Kidney (tissue), 13 donors: ENCODE measurements at regions not wholly inside any gene's neighbourhood (a gene's known extent, or its start where the extent isn't known, plus 50 kb on each side); places are given as distances from the start of the nearest gene placed in this dataset.
A peak's percentile ranks its signal among the peaks of the same experiment; 100 is the strongest.

ENCODE experiments used
- DNase-seq, 5 donors: peaks; one replicate each; pipeline ENCODE4 v3.0.0-alpha.2; 2013 to 2020
- FAIRE-seq: peaks from 2 replicates; lab custom pipeline; 2012; peaks lifted over from hg19 to GRCh38; lab: Jason Lieb, UNC
- H3K27ac ChIP-seq, 2 donors: one replicate each; pipeline ENCODE4 v1.7.0; 2013; ENCODE audit warnings: low read depth in 2 of 2, low read length in 2 of 2, inconsistent platforms in 1 of 2
- H3K27me3 ChIP-seq: one replicate; pipeline ENCODE4 v1.7.1; 2013; ENCODE audit warnings: low read length, inconsistent platforms; ENCODE audit not compliant: control insufficient read depth, insufficient read depth
- H3K36me3 ChIP-seq, 3 donors: one replicate each; pipeline versions ENCODE4 v1.7.0 to v1.7.1; 2013; ENCODE audit warnings: low read length in 3 of 3, control low read depth in 1 of 3, inconsistent platforms in 1 of 3; ENCODE audit not compliant: insufficient read depth in 3 of 3, control insufficient read depth in 2 of 3
- H3K4me1 ChIP-seq, 3 donors: one replicate each; pipeline versions ENCODE4 v1.7.0 to v1.7.1; 2013; ENCODE audit warnings: low read length in 3 of 3, inconsistent platforms in 1 of 3, low read depth in 1 of 3; ENCODE audit not compliant: control insufficient read depth in 2 of 3, insufficient read depth in 2 of 3
- H3K4me3 ChIP-seq, 3 donors: one replicate each; pipeline versions ENCODE4 v1.7.0 to v1.8.1; 2013; ENCODE audit warnings: low read length in 3 of 3, control low read depth in 1 of 3, inconsistent platforms in 1 of 3
- H3K9ac ChIP-seq, 3 donors: one replicate each; pipeline versions ENCODE4 v1.7.0 to v1.7.1; 2013; ENCODE audit warnings: low read length in 3 of 3, control low read depth in 1 of 3, inconsistent platforms in 1 of 3
- H3K9me3 ChIP-seq, 3 donors: one replicate each; pipeline versions ENCODE4 v1.7.0 to v1.7.1; 2013; ENCODE audit warnings: low read length in 3 of 3, control low read depth in 1 of 3, inconsistent platforms in 1 of 3; ENCODE audit not compliant: control insufficient read depth in 2 of 3, insufficient read depth in 1 of 3
- CTCF ChIP-seq: IDR thresholded peaks from 3 replicates; pipeline ENCODE4 v1.5.1; 2012; ENCODE audit warnings: mild to moderate bottlenecking, moderate library complexity, borderline replicate concordance; ENCODE audit not compliant: insufficient read depth; ENCODE audit errors: extremely low read depth
- intact Hi-C: fragments of 100-400 bp; cut with DNase I; formaldehyde crosslinking; loops from one replicate; pipeline ENCODE4 v1.11.1; 2022
- donor health status: control.
- donor health status: control.
- donor health status: control.
- donor health status: control.
- donor health status: control.
- donor health status: DM: yes; HTN: yes; CAD: no.
- donor health status: Normal renal cell carcinoma (clear cell type).

GRCh38 chr14:48417715-48418500, 742.5 kb upstream of the MDGA2 start:
- no peak for TF ChIP-seq CTCF
- DNase-seq (peak in 1 of 5 donors; percentile 55), FAIRE-seq (no peak)
- Histone ChIP-seq H3K36me3 (no peaks in the 10 kb centered on the region), H3K9me3 (no peaks in the 10 kb centered on the region), H3K9ac (no peak overlapping the region), H3K4me1 (no peaks in the 10 kb centered on the region), H3K27ac (no peak overlapping the region), H3K27me3 (no peaks in the 10 kb centered on the region), H3K4me3 (no peak overlapping the region)
- intact Hi-C loops, result no loop called here

GRCh38 chr14:48401321-48401720, 725.9 kb upstream of the MDGA2 start:
- H3K4me3 ChIP-seq, result no peak overlapping the region
- H3K27me3 ChIP-seq, result no peaks in the 10 kb centered on the region
- H3K4me1 ChIP-seq, result no peaks in the 10 kb centered on the region
- no peak overlapping the region for H3K9ac ChIP-seq
- no peaks in the 10 kb centered on the region for H3K9me3 ChIP-seq
- DNase-seq (no peak), FAIRE-seq (no peak)
- intact Hi-C loops, result no loop called here
- TF ChIP-seq CTCF, result no peak
- H3K36me3 ChIP-seq, result no peaks in the 10 kb centered on the region
- no peak overlapping the region for H3K27ac ChIP-seq

GRCh38 chr14:48398675-48399282, 723.4 kb upstream of the MDGA2 start:
- peak in 2 of 5 donors; percentile 62 to 71 for DNase-seq
- H3K9ac ChIP-seq, result no peak overlapping the region
- FAIRE-seq, result no peak
- intact Hi-C loops, result no loop called here
- H3K27ac ChIP-seq, result no peak overlapping the region
- peak; percentile 48 for TF ChIP-seq CTCF
- H3K9me3 ChIP-seq, result no peaks in the 10 kb centered on the region
- H3K27me3 ChIP-seq, result no peaks in the 10 kb centered on the region
- H3K4me3 ChIP-seq, result no peak overlapping the region
- H3K36me3 ChIP-seq, result no peaks in the 10 kb centered on the region
- H3K4me1 ChIP-seq, result no peaks in the 10 kb centered on the region
